ENCODE measurements at regions not wholly inside any gene's neighbourhood (a gene's known extent, or its start where the extent isn't known, plus 50 kb on each side); places are given as distances from the start of the nearest gene placed in this dataset.
"Not testable (repeated sequence)": the region's sequence is repeated elsewhere in the genome, so short reads cannot be mapped to it uniquely, and the experiment has no call there.

GRCh38 chr2:109987458-109988345 is 89.2 kb downstream of the LIMS3 start:
- H3K14ac ChIP-seq (ENCODE audit: insufficient read length); H3K36me3 ChIP-seq (ENCODE audit: control insufficient read depth in 2 of 4, insufficient read depth in 4 of 4, low read length in 3 of 4); H2BK120ac ChIP-seq (replicated peaks; ENCODE audit: low read depth, low read length); H3K4me1 ChIP-seq (replicated peaks in 1 of 4; ENCODE audit: control insufficient read depth in 3 of 4, insufficient read depth in 4 of 4, low read length in 3 of 4); H2AFZ ChIP-seq (ENCODE audit: low read length); H3K4ac ChIP-seq (replicated peaks; ENCODE audit: insufficient read length, low read depth, low read length); H3K18ac ChIP-seq (ENCODE audit: extremely low read depth, low read length); H3K23me2 ChIP-seq (ENCODE audit: low read depth, low read length); H4K5ac ChIP-seq (ENCODE audit: insufficient read length, low read depth, low read length); H3K79me2 ChIP-seq (ENCODE audit: control insufficient read depth in 1 of 2, insufficient read depth in 2 of 2, low read length in 2 of 2); H2BK15ac ChIP-seq (ENCODE audit: low read length); H3K27me3 ChIP-seq (replicated peaks in 1 of 4; ENCODE audit: control insufficient read depth in 3 of 4, extremely low read depth in 1 of 4, insufficient read depth in 3 of 4, low read length in 3 of 4); H2BK20ac ChIP-seq (ENCODE audit: low read length); H2BK12ac ChIP-seq (ENCODE audit: low read depth, low read length); DNase-seq (ENCODE audit: low read depth in 1 of 2, low spot score in 2 of 2); H2AK5ac ChIP-seq (ENCODE audit: low read depth, low read length); H3K9ac ChIP-seq (replicated peaks in 1 of 4; ENCODE audit: extremely low read depth in 1 of 4, low read depth in 3 of 4, low read length in 3 of 4); H3K23ac ChIP-seq (ENCODE audit: insufficient read length); CTCF ChIA-PET (ENCODE audit: partially characterized antibody); H3K4me2 ChIP-seq (ENCODE audit: insufficient read depth in 1 of 2, low read depth in 2 of 2, low read length in 2 of 2); H2BK5ac ChIP-seq (ENCODE audit: low read depth, low read length); H4K20me1 ChIP-seq (replicated peaks in 1 of 2; ENCODE audit: control insufficient read depth in 1 of 2, insufficient read depth in 2 of 2, low read length in 2 of 2); H3K4me3 ChIP-seq (ENCODE audit: extremely low read depth in 1 of 4, insufficient read depth in 2 of 4, low read depth in 3 of 4, low read length in 4 of 4); H4K8ac ChIP-seq (ENCODE audit: extremely low read depth, insufficient read depth, low read length); FAIRE-seq; H3K79me1 ChIP-seq (ENCODE audit: low read depth, low read length); POLR2A ChIA-PET (ENCODE audit: partially characterized antibody); H3K9me3 ChIP-seq (ENCODE audit: insufficient read depth in 2 of 2, low read depth in 1 of 2, low read length in 1 of 2); H4K91ac ChIP-seq (replicated peaks; ENCODE audit: insufficient read length, low read length); H3K27ac ChIP-seq (ENCODE audit: low read depth, low read length); H3K56ac ChIP-seq (replicated peaks; ENCODE audit: insufficient read length, low read depth, low read length): not testable (repeated sequence)
- no CpG with 5 or more reads among the region's 75 CpGs for WGBS, 2 experiments (ENCODE audit: extremely low coverage in 1 of 2, insufficient coverage in 1 of 2, insufficient read length in 1 of 2, insufficient replicate concordance in 2 of 2, low coverage in 1 of 2, low lambda C conversion rate in 2 of 2, missing lambda C conversion rate in 1 of 2)

DNA sequence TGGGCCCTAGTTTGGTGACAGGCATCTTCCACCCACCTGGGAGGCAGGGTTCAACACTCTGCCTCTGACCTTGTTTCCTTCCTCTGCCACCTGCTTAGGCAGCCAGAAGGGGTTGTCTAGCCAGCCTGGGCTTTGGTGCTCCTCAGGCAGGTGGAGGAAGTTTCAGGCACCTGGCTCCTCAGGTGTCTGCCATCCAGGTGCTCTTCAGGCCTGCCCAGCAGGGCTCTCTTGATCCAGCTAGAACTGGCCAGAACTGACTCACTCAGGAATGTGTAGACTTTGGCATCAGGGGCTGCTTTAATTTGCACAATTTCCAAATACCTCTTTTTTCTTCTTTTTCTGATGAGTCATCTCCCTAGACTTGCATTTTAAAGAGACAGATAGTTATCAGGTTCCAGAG is 100.9 kb downstream of the LIMS3 start:
- H3K9me3 ChIP-seq (ENCODE audit: insufficient read depth in 2 of 2, low read depth in 1 of 2, low read length in 1 of 2); CTCF ChIA-PET (ENCODE audit: partially characterized antibody); FAIRE-seq; H3K79me1 ChIP-seq (ENCODE audit: low read depth, low read length); POLR2A ChIA-PET (ENCODE audit: partially characterized antibody); H3K27me3 ChIP-seq (replicated peaks in 1 of 4; ENCODE audit: control insufficient read depth in 3 of 4, extremely low read depth in 1 of 4, insufficient read depth in 3 of 4, low read length in 3 of 4); H4K20me1 ChIP-seq (replicated peaks in 1 of 2; ENCODE audit: control insufficient read depth in 1 of 2, insufficient read depth in 2 of 2, low read length in 2 of 2); H3K4me1 ChIP-seq (replicated peaks in 1 of 4; ENCODE audit: control insufficient read depth in 3 of 4, insufficient read depth in 4 of 4, low read length in 3 of 4); H3K79me2 ChIP-seq (ENCODE audit: control insufficient read depth in 1 of 2, insufficient read depth in 2 of 2, low read length in 2 of 2); H2AFZ ChIP-seq (ENCODE audit: low read length); H3K4me3 ChIP-seq (ENCODE audit: extremely low read depth in 1 of 4, insufficient read depth in 2 of 4, low read depth in 3 of 4, low read length in 4 of 4); H2AK5ac ChIP-seq (ENCODE audit: low read depth, low read length); DNase-seq (ENCODE audit: low read depth in 1 of 2, low spot score in 2 of 2); H2BK12ac ChIP-seq (ENCODE audit: low read depth, low read length); H3K36me3 ChIP-seq (ENCODE audit: control insufficient read depth in 2 of 4, insufficient read depth in 4 of 4, low read length in 3 of 4); H4K91ac ChIP-seq (replicated peaks; ENCODE audit: insufficient read length, low read length); H3K23ac ChIP-seq (ENCODE audit: insufficient read length); H3K18ac ChIP-seq (ENCODE audit: extremely low read depth, low read length); H3K56ac ChIP-seq (replicated peaks; ENCODE audit: insufficient read length, low read depth, low read length); H4K5ac ChIP-seq (ENCODE audit: insufficient read length, low read depth, low read length); H2BK15ac ChIP-seq (ENCODE audit: low read length); H3K23me2 ChIP-seq (ENCODE audit: low read depth, low read length); H2BK20ac ChIP-seq (ENCODE audit: low read length); H3K4me2 ChIP-seq (ENCODE audit: insufficient read depth in 1 of 2, low read depth in 2 of 2, low read length in 2 of 2); H3K14ac ChIP-seq (ENCODE audit: insufficient read length); H3K4ac ChIP-seq (replicated peaks; ENCODE audit: insufficient read length, low read depth, low read length); H3K27ac ChIP-seq (ENCODE audit: low read depth, low read length); H2BK120ac ChIP-seq (replicated peaks; ENCODE audit: low read depth, low read length); H2BK5ac ChIP-seq (ENCODE audit: low read depth, low read length); H4K8ac ChIP-seq (ENCODE audit: extremely low read depth, insufficient read depth, low read length); H3K9ac ChIP-seq (replicated peaks in 1 of 4; ENCODE audit: extremely low read depth in 1 of 4, low read depth in 3 of 4, low read length in 3 of 4): not testable (repeated sequence)

All from H1 (cell line).